AG09309 (cell line): ENCODE measurements at regions not wholly inside any gene's neighbourhood (a gene's known extent, or its start where the extent isn't known, plus 50 kb on each side); places are given as distances from the start of the nearest gene placed in this dataset.
"Not testable (repeated sequence)": the region's sequence is repeated elsewhere in the genome, so short reads cannot be mapped to it uniquely, and the experiment has no call there.

Experiments
- DNase-seq: peaks from one replicate; pipeline ENCODE4 v3.0.0-alpha.2; 2010; ENCODE audit warnings: low read depth
- H3K4me3 ChIP-seq: 2 replicates; pipeline ENCODE4 v1.5.1; 2011; ENCODE audit warnings: mild to moderate bottlenecking, low read depth, low read length, moderate library complexity; ENCODE audit not compliant: control insufficient read depth
- CTCF ChIP-seq: IDR thresholded peaks from 2 replicates; pipeline ENCODE4 v1.5.1; 2011; ENCODE audit warnings: mild to moderate bottlenecking, low read depth, low read length, inconsistent platforms; ENCODE audit not compliant: insufficient read depth, control insufficient read depth; ENCODE audit errors: missing control alignments

GRCh38 chr18:60024345-60024744, 124.5 kb downstream of the PMAIP1 start:
- TF ChIP-seq CTCF = no peak
- DNase-seq = no peak
- no peak overlapping the region for H3K4me3 ChIP-seq

- DNase-seq = no peak
- no peak for TF ChIP-seq CTCF
- no peak overlapping the region for H3K4me3 ChIP-seq
Observed at GRCh38 chr18:60022671-60023276, 123.0 kb downstream of the PMAIP1 start.

GRCh38 chr18:60021556-60021955, 121.8 kb downstream of the PMAIP1 start:
- DNase-seq = no peak
- no peak for TF ChIP-seq CTCF
- no peak overlapping the region for H3K4me3 ChIP-seq

- H3K4me3 ChIP-seq = no peak overlapping the region
- no peak for DNase-seq
- TF ChIP-seq CTCF = no peak
Observed at GRCh38 chr18:60020107-60020925, 120.5 kb downstream of the PMAIP1 start.

- H3K4me3 ChIP-seq = no peak overlapping the region
- peak; percentile 71 for DNase-seq
- no peak for TF ChIP-seq CTCF
Observed at GRCh38 chr18:60019463-60019840, 119.7 kb downstream of the PMAIP1 start.

GRCh38 chr18:60018618-60019462, 119.0 kb downstream of the PMAIP1 start:
- TF ChIP-seq CTCF = no peak
- H3K4me3 ChIP-seq = no peak overlapping the region
- DNase-seq = no peak

GRCh38 chr18:60018134-60018533, 118.3 kb downstream of the PMAIP1 start:
- DNase-seq, H3K4me3 ChIP-seq: not testable (repeated sequence)
